Keratinocyte (primary cell): ENCODE measurements at regions not wholly inside any gene's neighbourhood (a gene's known extent, or its start where the extent isn't known, plus 50 kb on each side); places are given as distances from the start of the nearest gene placed in this dataset.

ENCODE experiments used
- DNase-seq: peaks from one replicate; pipeline ENCODE4 v3.0.0-alpha.2; 2011; ENCODE audit warnings: low read depth, missing footprints, low spot score
- FAIRE-seq: peaks from 2 replicates; lab custom pipeline; 2011; peaks lifted over from hg19 to GRCh38; lab: Jason Lieb, UNC
- H2AFZ ChIP-seq: 2 replicates; pipeline ENCODE4 v1.6.0; 2012; ENCODE audit warnings: low read length, control low read depth, inconsistent platforms; ENCODE audit not compliant: control insufficient read depth
- H3K27ac ChIP-seq: 2 replicates; pipeline ENCODE4 v1.5.1; 2011; ENCODE audit warnings: low read length; ENCODE audit not compliant: control insufficient read depth, insufficient read depth
- H3K27me3 ChIP-seq: 3 replicates; pipeline ENCODE4 v1.6.0; 2011; ENCODE audit warnings: low read length; ENCODE audit not compliant: control insufficient read depth, insufficient read depth; ENCODE audit errors: extremely low read depth
- H3K36me3 ChIP-seq, 2 experiments: 2 replicates in 1 of 2; 3 replicates in 1 of 2; pipeline ENCODE4 v1.5.1; 2011; ENCODE audit warnings: low read length in 2 of 2, mild to moderate bottlenecking in 1 of 2; ENCODE audit not compliant: control insufficient read depth in 2 of 2, insufficient read depth in 2 of 2; ENCODE audit errors: extremely low read depth in 1 of 2
- H3K4me1 ChIP-seq: 3 replicates; pipeline ENCODE4 v1.5.1; 2011; ENCODE audit warnings: low read length; ENCODE audit not compliant: control insufficient read depth, insufficient read depth; ENCODE audit errors: extremely low read depth
- H3K4me2 ChIP-seq: 3 replicates; pipeline ENCODE4 v1.6.0; 2011; ENCODE audit warnings: low read depth, low read length; ENCODE audit not compliant: control insufficient read depth, insufficient read depth; ENCODE audit errors: extremely low read depth
- H3K4me3 ChIP-seq, 3 experiments: fragments of 200-600 bp in 1 of 3; sonication (generic) in 1 of 3; 2 replicates in 2 of 3; 3 replicates in 1 of 3; pipeline ENCODE4 v1.5.1; 2011 to 2016; ENCODE audit warnings: low read length in 3 of 3, mild to moderate bottlenecking in 3 of 3, control low read depth in 2 of 3, inconsistent platforms in 1 of 3, low read depth in 1 of 3, mixed read lengths in 1 of 3, mixed run types in 1 of 3, moderate library complexity in 1 of 3; ENCODE audit not compliant: control insufficient read depth in 2 of 3, insufficient read depth in 2 of 3; ENCODE audit errors: extremely low read depth in 1 of 3
- H3K79me2 ChIP-seq: 2 replicates; pipeline ENCODE4 v1.6.0; 2012; ENCODE audit warnings: low read length; ENCODE audit not compliant: control insufficient read depth, insufficient read depth
- H3K9ac ChIP-seq: 3 replicates; pipeline ENCODE4 v1.6.0; 2011; ENCODE audit warnings: low read length; ENCODE audit not compliant: control insufficient read depth, insufficient read depth; ENCODE audit errors: extremely low read depth
- H3K9me1 ChIP-seq: 3 replicates; pipeline ENCODE4 v1.6.0; 2011; ENCODE audit warnings: low read length; ENCODE audit not compliant: control insufficient read depth, insufficient read depth; ENCODE audit errors: extremely low read depth
- H3K9me3 ChIP-seq: 2 replicates; pipeline ENCODE4 v1.5.1; 2012; ENCODE audit warnings: low read depth, low read length; ENCODE audit not compliant: control insufficient read depth
- H4K20me1 ChIP-seq: 3 replicates; pipeline ENCODE4 v1.6.0; 2011; ENCODE audit warnings: low read length; ENCODE audit not compliant: control insufficient read depth, insufficient read depth; ENCODE audit errors: extremely low read depth
- CTCF ChIP-seq, 3 experiments: IDR thresholded peaks in 1 of 3; conservative IDR thresholded peaks in 1 of 3; optimal IDR thresholded peaks in 1 of 3; 2 replicates in 2 of 3; 3 replicates in 1 of 3; pipeline versions ENCODE3 to v1.5.1; 2011; ENCODE audit warnings: low read length in 3 of 3, mild to moderate bottlenecking in 3 of 3, moderate library complexity in 2 of 3, control low read depth in 1 of 3, inconsistent platforms in 1 of 3; ENCODE audit not compliant: insufficient read depth in 2 of 3; ENCODE audit errors: extremely low read depth in 1 of 3
- EZH2 ChIP-seq: IDR thresholded peaks from one replicate; pipeline ENCODE4 v1.6.1; 2012; ENCODE audit warnings: inconsistent platforms, mild to moderate bottlenecking, low read length, moderate library complexity
- dilution Hi-C: fragments of 300-500 bp; cut with MboI; formaldehyde crosslinking; loops from one replicate; pipeline ENCODE4 v1.7.0; 2020; ENCODE audit warnings: low sequenced_read_pairs; ENCODE audit not compliant: extremely low pct_ligation_motif_present

GRCh38 chr9:101977614-101978210 is 239.3 kb upstream of the GRIN3A start:
- TF ChIP-seq EZH2 (no peak), CTCF (optimal IDR thresholded peaks at IDR 0.05 in 1 of 3, IDR thresholded peaks at IDR 0.05 in 1 of 3, conservative IDR thresholded peaks at IDR 0.05 in 1 of 3; ENCODE audit: extremely low read depth in 1 of 3, insufficient read depth in 2 of 3, low read length in 3 of 3) (peak in 2 of 3 experiments; percentile 24 to 32)
- no peak overlapping the region for H2AFZ ChIP-seq

GRCh38 chr9:101970609-101971008 is 232.2 kb upstream of the GRIN3A start:
- H3K27ac ChIP-seq, result no peak overlapping the region
- H3K9me3 ChIP-seq, result no peaks in the 10 kb centered on the region
- FAIRE-seq, result no peak
- H3K79me2 ChIP-seq, result no peaks in the 10 kb centered on the region
- H3K9me1 ChIP-seq, result no peaks in the 10 kb centered on the region
- no peaks in the 10 kb centered on the region for H3K27me3 ChIP-seq
- no peak overlapping the region for H2AFZ ChIP-seq
- H3K4me2 ChIP-seq, result no peak overlapping the region
- no peaks in the 10 kb centered on the region for H3K36me3 ChIP-seq
- no peak for DNase-seq
- dilution Hi-C loops, result no loop called here
- no peak overlapping the region for H3K4me3 ChIP-seq
- H3K9ac ChIP-seq, result no peak overlapping the region
- TF ChIP-seq CTCF (optimal IDR thresholded peaks at IDR 0.05 in 1 of 3, IDR thresholded peaks at IDR 0.05 in 1 of 3, conservative IDR thresholded peaks at IDR 0.05 in 1 of 3; ENCODE audit: extremely low read depth in 1 of 3, insufficient read depth in 2 of 3, low read length in 3 of 3) (no peak), EZH2 (no peak)
- no peaks in the 10 kb centered on the region for H3K4me1 ChIP-seq
- no peaks in the 10 kb centered on the region for H4K20me1 ChIP-seq

More at GRCh38 chr9:101977614-101978210, 239.3 kb upstream of the GRIN3A start:
- H3K4me3 ChIP-seq, result no peak overlapping the region
- no peaks in the 10 kb centered on the region for H3K36me3 ChIP-seq
- H3K9me3 ChIP-seq, result no peaks in the 10 kb centered on the region
- H3K4me1 ChIP-seq, result no peaks in the 10 kb centered on the region
- DNase-seq, result no peak
- H3K9me1 ChIP-seq, result no peaks in the 10 kb centered on the region
- H3K9ac ChIP-seq, result no peak overlapping the region
- dilution Hi-C loops, result no loop called here
- no peaks in the 10 kb centered on the region for H3K79me2 ChIP-seq
- no peaks in the 10 kb centered on the region for H3K27me3 ChIP-seq
- no peak for FAIRE-seq
- no peak overlapping the region for H3K27ac ChIP-seq
- H3K4me2 ChIP-seq, result no peak overlapping the region
- no peaks in the 10 kb centered on the region for H4K20me1 ChIP-seq
